SK-N-SH (cell line): ENCODE measurements at regions not wholly inside any gene's neighbourhood (a gene's known extent, or its start where the extent isn't known, plus 50 kb on each side); places are given as distances from the start of the nearest gene placed in this dataset.
A peak's percentile ranks its signal among the peaks of the same experiment; 100 is the strongest.

Experiments
- CTCF ChIA-PET: fragments of 300-600, 350-600 bp; formaldehyde crosslinking; extraction: SDS; loops from one replicate; lab custom pipeline; 2021; lab: Yijun Ruan, JAX
- POLR2A ChIA-PET: fragments of 350-600 bp; sonication (Branson Sonifier 250); formaldehyde crosslinking; extraction: SDS; loops from one replicate; lab custom pipeline; 2020; ENCODE audit warnings: antibody characterized with exemption, inconsistent platforms; lab: Yijun Ruan, JAX
- DNase-seq: peaks from one replicate; pipeline ENCODE4 v3.0.0; 2012
- H2AFZ ChIP-seq: fragments of 200-600 bp; sonication (generic); 2 replicates; pipeline ENCODE4 v1.8.1; 2016; ENCODE audit warnings: antibody characterized with exemption, mild to moderate bottlenecking, low read depth
- H3F3A ChIP-seq: fragments of 200-600 bp; sonication (generic); replicated peaks from 2 replicates; pipeline ENCODE3; 2016; ENCODE audit warnings: antibody characterized with exemption, mild to moderate bottlenecking; ENCODE audit not compliant: insufficient read depth
- H3K27ac ChIP-seq, 2 experiments: fragments of 200-500 bp in 1 of 2; fragments of 200-600 bp in 1 of 2; sonication (Bioruptor generic) in 1 of 2; sonication (generic), shearing (Covaris generic) in 1 of 2; 2 replicates each; pipeline versions ENCODE4 v1.5.1 to v1.6.1; 2014 to 2016; ENCODE audit warnings: low read depth in 2 of 2, inconsistent platforms in 1 of 2, low read length in 1 of 2, mild to moderate bottlenecking in 1 of 2, mixed read lengths in 1 of 2
- H3K27me3 ChIP-seq: fragments of 200-600 bp; sonication (generic), shearing (Covaris generic); 2 replicates; pipeline ENCODE4 v1.6.1; 2016; ENCODE audit warnings: mixed run types; ENCODE audit not compliant: insufficient read depth
- H3K36me3 ChIP-seq, 2 experiments: fragments of 200-500 bp in 1 of 2; fragments of 200-600 bp in 1 of 2; sonication (Bioruptor generic) in 1 of 2; sonication (generic) in 1 of 2; replicated peaks in 1 of 2; 2 replicates each; pipeline versions ENCODE3 to v1.5.1; 2014 to 2016; ENCODE audit warnings: low read length in 1 of 2, mild to moderate bottlenecking in 1 of 2; ENCODE audit not compliant: insufficient read depth in 2 of 2, control insufficient read depth in 1 of 2
- H3K4me1 ChIP-seq, 2 experiments: fragments of 200-500 bp in 1 of 2; fragments of 200-600 bp in 1 of 2; sonication (Bioruptor generic) in 1 of 2; sonication (generic), shearing (Covaris generic) in 1 of 2; 2 replicates each; pipeline versions ENCODE4 v1.5.1 to v1.6.1; 2014 to 2016; ENCODE audit warnings: low read depth in 1 of 2, low read length in 1 of 2, mixed run types in 1 of 2; ENCODE audit not compliant: insufficient read depth in 2 of 2, control insufficient read depth in 1 of 2
- H3K4me2 ChIP-seq: fragments of 200-600 bp; sonication (generic), shearing (Covaris generic); 2 replicates; pipeline ENCODE4 v1.6.1; 2017; ENCODE audit warnings: mixed run types
- H3K4me3 ChIP-seq, 2 experiments: fragments of 200-500 bp in 1 of 2; fragments of 200-600 bp in 1 of 2; sonication (Bioruptor generic) in 1 of 2; sonication (generic), shearing (Covaris generic) in 1 of 2; 2 replicates each; pipeline versions ENCODE4 v1.5.1 to v1.8.1; 2014 to 2016; ENCODE audit warnings: low read depth in 2 of 2, inconsistent platforms in 1 of 2, low read length in 1 of 2, mild to moderate bottlenecking in 1 of 2, mixed read lengths in 1 of 2, moderate library complexity in 1 of 2
- H3K79me2 ChIP-seq: fragments of 200-600 bp; sonication (generic); 2 replicates; pipeline ENCODE4 v1.8.1; 2017; ENCODE audit warnings: mild to moderate bottlenecking; ENCODE audit not compliant: insufficient read depth
- H3K9ac ChIP-seq: fragments of 200-600 bp; sonication (generic); 2 replicates; pipeline ENCODE4 v1.6.1; 2017; ENCODE audit warnings: mixed run types
- H3K9me2 ChIP-seq: fragments of 200-600 bp; sonication (generic); 2 replicates; pipeline ENCODE4 v1.6.1; 2017; ENCODE audit warnings: mixed run types
- H3K9me3 ChIP-seq: fragments of 200-600 bp; sonication (generic); 2 replicates; pipeline ENCODE4 v1.6.1; 2017; ENCODE audit warnings: mixed run types, mild to moderate bottlenecking, moderate library complexity
- H4K20me1 ChIP-seq: fragments of 200-600 bp; sonication (generic); 2 replicates; pipeline ENCODE4 v1.6.1; 2017; ENCODE audit warnings: mild to moderate bottlenecking, mixed run types; ENCODE audit not compliant: insufficient read depth
- ELF1 ChIP-seq: IDR thresholded peaks from 2 replicates; pipeline ENCODE4 v1.4.0; 2012
- EZH2phosphoT487 ChIP-seq: fragments of 200-600 bp; sonication (generic); IDR thresholded peaks from 2 replicates; pipeline ENCODE4 v1.6.1; 2017; ENCODE audit warnings: low read depth, mixed run types, mild to moderate bottlenecking, antibody characterized with exemption, moderate library complexity, borderline replicate concordance
- FOXJ3 ChIP-seq: sonication (generic); formaldehyde crosslinking; IDR thresholded peaks from 2 replicates; pipeline ENCODE4 v1.5.1; 2020; ENCODE audit warnings: mild to moderate bottlenecking, missing genetic modification reagents
- GABPA ChIP-seq: IDR thresholded peaks from 2 replicates; pipeline ENCODE4 v1.4.0; 2012; ENCODE audit warnings: low read depth, mild to moderate bottlenecking
- GATA2 ChIP-seq: sonication (generic); formaldehyde crosslinking; IDR thresholded peaks from 2 replicates; pipeline ENCODE4 v1.5.0; 2020; ENCODE audit warnings: mild to moderate bottlenecking, missing genetic modification reagents
- MAX ChIP-seq: IDR thresholded peaks from 2 replicates; pipeline ENCODE4 v1.4.0; 2012; ENCODE audit warnings: low read depth
- NFIC ChIP-seq: IDR thresholded peaks from 2 replicates; pipeline ENCODE4 v1.4.0; 2012; ENCODE audit warnings: borderline replicate concordance
- NRF1 ChIP-seq: IDR thresholded peaks from 2 replicates; pipeline ENCODE4 v1.6.1; 2012; ENCODE audit warnings: low read depth, mild to moderate bottlenecking, low read length
- POLR2AphosphoS5 ChIP-seq: IDR thresholded peaks from 2 replicates; pipeline ENCODE4 v1.6.1; 2012; ENCODE audit warnings: low read depth, low read length
- RAD21 ChIP-seq: IDR thresholded peaks from 2 replicates; pipeline ENCODE4 v1.6.1; 2012; ENCODE audit warnings: mild to moderate bottlenecking, low read length
- RFX5 ChIP-seq: IDR thresholded peaks from 2 replicates; pipeline ENCODE4 v1.6.1; 2012; ENCODE audit warnings: mild to moderate bottlenecking, improper control_type of control experiment, low read length
- RXRA ChIP-seq: IDR thresholded peaks from 2 replicates; pipeline ENCODE4 v1.4.0; 2012; ENCODE audit warnings: low read depth, mild to moderate bottlenecking, borderline replicate concordance
- SMC3 ChIP-seq: IDR thresholded peaks from 2 replicates; pipeline ENCODE4 v1.6.1; 2012; ENCODE audit warnings: low read depth, low read length, improper control_type of control experiment
- TAF1 ChIP-seq: IDR thresholded peaks from 2 replicates; pipeline ENCODE4 v1.6.1; 2012; ENCODE audit warnings: low read depth, mild to moderate bottlenecking, low read length, moderate library complexity, borderline replicate concordance
- USF2 ChIP-seq: fragments of 150-350 bp; IDR thresholded peaks from 2 replicates; pipeline ENCODE4 v1.6.1; 2017; ENCODE audit warnings: antibody characterized with exemption, low read length, low read depth, borderline replicate concordance
- ZBTB33 ChIP-seq: IDR thresholded peaks from 2 replicates; pipeline ENCODE4 v1.4.0; 2012; ENCODE audit warnings: low read depth, borderline replicate concordance
- WGBS: methylation state at CpG from one replicate; pipeline ENCODE4 v1.1.6; 2017; ENCODE audit warnings: low lambda C conversion rate; 5-methylcytosine and 5-hydroxymethylcytosine counted together

- TF ChIP-seq NFIC = no peak
- no peak for TF ChIP-seq TAF1
- no peak for TF ChIP-seq ZBTB33
- TF ChIP-seq ELF1 = no peak
- no peak for TF ChIP-seq RFX5
Observed at GRCh38 chr12:28908646-28909045, 240.4 kb upstream of the FAR2 start (continued).

- WGBS = 13% methylated on average over 1 of the region's 1 CpG
- ChIA-PET CTCF (no interaction called here), POLR2A (no interaction called here)
- Histone ChIP-seq H3K36me3 (no peaks in the 10 kb centered on the region), H3K79me2 (no peaks in the 10 kb centered on the region), H2AFZ (no peak overlapping the region; the same call in 1 of the 2 replicates), H3K27ac (peak overlapping the region in 1 of 2 experiments; percentile 37; a peak in 2 of 4 replicates), H3K4me2 (no peak overlapping the region), H3K9me3 (peaks cover 9% of the 10 kb centered on the region), H3K27me3 (no peaks in the 10 kb centered on the region), H3F3A (peaks cover 15% of the 10 kb centered on the region), H3K9ac (no peak overlapping the region), H3K4me1 (no peaks in the 10 kb centered on the region), H3K4me3 (no peak overlapping the region), H4K20me1 (no peaks in the 10 kb centered on the region), H3K9me2 (no peaks in the 10 kb centered on the region; the same call in 1 of the 2 replicates)
- TF ChIP-seq POLR2AphosphoS5 = no peak
- no peak for TF ChIP-seq GATA2
- TF ChIP-seq SMC3 = no peak
- TF ChIP-seq GABPA = no peak
- no peak for TF ChIP-seq USF2
- TF ChIP-seq TAF1 = no peak
- TF ChIP-seq NRF1 = no peak
- TF ChIP-seq RAD21 = no peak
- no peak for TF ChIP-seq EZH2phosphoT487
- no peak for TF ChIP-seq MAX
- no peak for TF ChIP-seq FOXJ3 (CRISPR knock-in tag)
- TF ChIP-seq ELF1 = no peak
- TF ChIP-seq RXRA = no peak
- no peak for TF ChIP-seq RFX5
- DNase-seq = no peak
Observed at GRCh38 chr12:28909291-28909690, 239.8 kb upstream of the FAR2 start.
